ENCODE measurements at regions not wholly inside any gene's neighbourhood (a gene's known extent, or its start where the extent isn't known, plus 50 kb on each side); places are given as distances from the start of the nearest gene placed in this dataset.

GRCh38 chr4:33532821-33533220, 2711.5 kb downstream of the ARAP2 start:
- TF ChIP-seq CTCF (IDR thresholded peaks at IDR 0.05), result no peak
- TF ChIP-seq GATA3 (IDR thresholded peaks at IDR 0.05; ENCODE audit: borderline replicate concordance), result no peak
- no peak for TF ChIP-seq POLR2AphosphoS2 (conservative IDR thresholded peaks at IDR 0.05; ENCODE audit: low read length)
